ENCODE measurements at regions not wholly inside any gene's neighbourhood (a gene's known extent, or its start where the extent isn't known, plus 50 kb on each side); places are given as distances from the start of the nearest gene placed in this dataset.
A peak's percentile ranks its signal among the peaks of the same experiment; 100 is the strongest.

DNA sequence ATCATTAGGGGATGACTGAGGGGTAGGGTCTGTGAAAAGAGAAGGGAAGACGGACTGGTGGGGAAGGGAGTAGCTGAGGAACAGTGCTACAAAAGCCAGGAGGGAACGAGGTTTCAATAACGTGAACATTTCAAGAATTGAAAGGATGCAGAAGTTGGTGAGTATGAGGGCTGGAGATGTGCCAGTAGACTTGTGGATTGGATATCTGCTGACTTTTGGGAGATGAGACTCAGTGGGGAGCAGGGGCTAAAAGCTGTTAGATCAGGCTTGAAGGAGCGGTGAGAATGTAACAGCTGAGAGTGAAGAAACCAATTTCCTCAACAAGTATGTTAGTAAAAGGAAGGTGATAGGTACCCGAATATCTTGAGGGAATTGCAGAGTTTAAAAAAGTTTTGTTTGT lies 65.2 kb downstream of the GTPBP8 start:
- ChIA-PET CTCF (interaction anchor here (1.1 to 4.9 kb wide), 3 partner anchors 11 to 522 kb away, joined by 4 to 41 read pairs (median 5); no protein-coding TSS in a partner anchor), POLR2A (no interaction called here)
- intact Hi-C loops (cut with micrococcal nuclease) = loop anchor here (10.0 kb wide), 1 partner anchor 519 kb away; no protein-coding TSS in a partner anchor
- H3K4me1 Mint-ChIP-seq (ENCODE audit: low read depth) = peaks cover 5% of the 10 kb centered on the region
- no peaks in the 10 kb centered on the region for H3K27me3 Mint-ChIP-seq
- no peak overlapping the region for H3K4me3 Mint-ChIP-seq
- ATAC-seq (no peak), DNase-seq (no peak)
- no peaks in the 10 kb centered on the region for H3K9me3 Mint-ChIP-seq
- no peaks in the 10 kb centered on the region for H3K36me3 Mint-ChIP-seq (ENCODE audit: low read depth)
- no peak overlapping the region for H3K27ac Mint-ChIP-seq
- TF ChIP-seq CTCF (IDR thresholded peaks at IDR 0.05) = no peak

- no peak for ATAC-seq
These were observed 66.3 kb downstream of the GTPBP8 start for GRCh38 chr3:113057117-113057516.

DNA sequence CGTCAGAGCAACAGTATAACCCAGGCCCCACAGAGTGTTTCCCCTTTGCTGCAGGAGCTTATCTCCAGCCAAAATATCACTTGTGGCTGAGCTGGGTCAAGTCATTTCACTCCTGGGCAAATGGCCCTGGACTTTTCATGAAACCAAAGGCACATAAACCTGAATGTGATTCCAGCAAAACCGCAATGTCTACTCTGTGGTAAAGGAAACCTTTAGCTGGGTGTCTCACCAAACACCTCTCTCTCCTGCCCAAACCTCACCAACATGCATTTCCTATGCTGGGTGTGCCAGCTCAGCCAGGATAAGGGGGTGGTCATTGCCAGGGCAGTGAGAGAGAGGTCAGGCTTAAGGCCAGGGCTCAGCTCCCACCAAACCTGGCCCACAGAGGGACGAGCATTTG lies 67.4 kb downstream of the GTPBP8 start:
- peaks cover 4% of the 10 kb centered on the region for H3K4me1 Mint-ChIP-seq (ENCODE audit: low read depth)
- H3K4me3 Mint-ChIP-seq = no peak overlapping the region
- no peaks in the 10 kb centered on the region for H3K27me3 Mint-ChIP-seq
- no peak overlapping the region for H3K27ac Mint-ChIP-seq
- ATAC-seq = no peak
- H3K36me3 Mint-ChIP-seq (ENCODE audit: low read depth) = peaks cover 16% of the 10 kb centered on the region
- POLR2A ChIA-PET = interaction anchor here (1.1 kb wide), 1 partner anchor 237 kb away, joined by 3 read pairs; no protein-coding TSS in a partner anchor
- TF ChIP-seq CTCF (IDR thresholded peaks at IDR 0.05) = no peak
- no peaks in the 10 kb centered on the region for H3K9me3 Mint-ChIP-seq
- DNase-seq = no peak
- intact Hi-C loops (cut with micrococcal nuclease) = loop anchor here (10.0 kb wide), 1 partner anchor 517 kb away; no protein-coding TSS in a partner anchor
- CTCF ChIA-PET = interaction anchor here (0.8 to 1.3 kb wide), 2 partner anchors 24 to 230 kb away, joined by 3 to 8 read pairs; no protein-coding TSS in a partner anchor

More at GRCh38 chr3:113057117-113057516, 66.3 kb downstream of the GTPBP8 start:
- Mint-ChIP-seq H3K27ac (peak overlapping the region; percentile 12), H3K27me3 (no peaks in the 10 kb centered on the region), H3K4me1 (ENCODE audit: low read depth) (peaks cover 4% of the 10 kb centered on the region), H3K9me3 (no peaks in the 10 kb centered on the region), H3K4me3 (no peak overlapping the region), H3K36me3 (ENCODE audit: low read depth) (peaks cover 6% of the 10 kb centered on the region)
- intact Hi-C loops (cut with micrococcal nuclease) = loop anchor here (10.0 kb wide), 1 partner anchor 518 kb away; no protein-coding TSS in a partner anchor
- TF ChIP-seq CTCF (IDR thresholded peaks at IDR 0.05) = no peak
- CTCF ChIA-PET = no interaction called here
- DNase-seq = no peak
- POLR2A ChIA-PET = no interaction called here

GRCh38 chr3:113062705-113063104 lies 71.9 kb downstream of the GTPBP8 start:
- Mint-ChIP-seq H3K4me3 (no peak overlapping the region), H3K27ac (no peak overlapping the region), H3K36me3 (ENCODE audit: low read depth) (peaks cover 53% of the 10 kb centered on the region), H3K27me3 (no peaks in the 10 kb centered on the region), H3K4me1 (ENCODE audit: low read depth) (no peaks in the 10 kb centered on the region), H3K9me3 (peaks cover 9% of the 10 kb centered on the region)
- intact Hi-C loops (cut with micrococcal nuclease) = no loop called here
- DNase-seq = no peak
- ChIA-PET POLR2A (no interaction called here), CTCF (interaction anchor here (1.1 kb wide), 1 partner anchor 8 kb away, joined by 3 read pairs; no protein-coding TSS in a partner anchor)
- ATAC-seq = no peak
- TF ChIP-seq CTCF (IDR thresholded peaks at IDR 0.05) = no peak

DNA sequence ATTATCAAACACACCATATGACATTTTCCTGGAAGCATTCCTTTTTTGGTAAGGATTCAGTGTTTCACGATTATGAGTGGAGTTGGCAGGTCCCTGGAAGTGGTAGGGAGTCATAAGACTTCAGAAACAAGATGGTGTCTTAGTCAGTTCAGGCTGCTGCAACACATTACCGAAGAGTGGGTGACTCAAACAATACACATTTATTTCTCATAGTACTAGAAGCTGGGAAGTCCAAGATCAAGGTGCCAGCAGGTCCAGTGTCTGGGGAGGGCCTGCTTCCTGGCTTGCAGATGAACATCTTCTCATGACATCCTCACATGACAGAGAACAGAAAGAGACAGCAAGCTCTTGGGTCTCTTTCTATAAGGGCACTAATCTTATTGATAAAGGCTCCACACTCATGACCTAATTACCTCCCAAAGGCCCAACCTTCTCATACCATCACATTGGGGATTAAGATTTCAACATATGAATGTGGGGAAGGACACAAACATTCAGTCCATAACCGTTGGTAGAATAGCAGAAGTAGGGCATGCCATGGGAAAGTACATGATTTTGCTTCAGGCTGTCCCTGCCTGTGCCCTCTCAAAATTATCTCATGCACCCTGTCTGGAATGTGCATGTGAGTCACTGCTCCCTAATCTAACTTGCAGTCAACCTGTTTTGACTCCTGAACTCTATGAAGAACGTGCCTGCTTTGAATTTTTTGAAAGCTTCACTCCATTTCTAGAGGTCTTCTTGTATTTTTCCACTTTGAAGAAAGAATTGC lies 72.5 kb downstream of the GTPBP8 start:
- H3K9me3 Mint-ChIP-seq = peaks cover 10% of the 10 kb centered on the region
- intact Hi-C loops (cut with micrococcal nuclease) = no loop called here

More for the DNA sequence above, 72.5 kb downstream of the GTPBP8 start:
- peaks cover 53% of the 10 kb centered on the region for H3K36me3 Mint-ChIP-seq (ENCODE audit: low read depth)
- ChIA-PET CTCF (interaction anchor here (2.2 kb wide), 1 partner anchor 225 kb away, joined by 4 read pairs; no protein-coding TSS in a partner anchor), POLR2A (no interaction called here)
- H3K27me3 Mint-ChIP-seq = no peaks in the 10 kb centered on the region
- H3K4me3 Mint-ChIP-seq = no peak overlapping the region
- ATAC-seq = no peak
- no peak overlapping the region for H3K27ac Mint-ChIP-seq
- no peaks in the 10 kb centered on the region for H3K4me1 Mint-ChIP-seq (ENCODE audit: low read depth)
- DNase-seq = no peak
- no peak for TF ChIP-seq CTCF (IDR thresholded peaks at IDR 0.05)
